GM10266 (cell line): ENCODE measurements at regions not wholly inside any gene's neighbourhood (a gene's known extent, or its start where the extent isn't known, plus 50 kb on each side); places are given as distances from the start of the nearest gene placed in this dataset.

Experiments
- DNase-seq: peaks from one replicate; pipeline ENCODE4 v3.0.0; 2012; ENCODE audit errors: extremely low spot score
- CTCF ChIP-seq: IDR thresholded peaks from 2 replicates; pipeline ENCODE4 v1.5.1; 2012; ENCODE audit warnings: mild to moderate bottlenecking, low read depth; ENCODE audit not compliant: control insufficient read depth, insufficient read depth; ENCODE audit errors: missing control alignments

DNA sequence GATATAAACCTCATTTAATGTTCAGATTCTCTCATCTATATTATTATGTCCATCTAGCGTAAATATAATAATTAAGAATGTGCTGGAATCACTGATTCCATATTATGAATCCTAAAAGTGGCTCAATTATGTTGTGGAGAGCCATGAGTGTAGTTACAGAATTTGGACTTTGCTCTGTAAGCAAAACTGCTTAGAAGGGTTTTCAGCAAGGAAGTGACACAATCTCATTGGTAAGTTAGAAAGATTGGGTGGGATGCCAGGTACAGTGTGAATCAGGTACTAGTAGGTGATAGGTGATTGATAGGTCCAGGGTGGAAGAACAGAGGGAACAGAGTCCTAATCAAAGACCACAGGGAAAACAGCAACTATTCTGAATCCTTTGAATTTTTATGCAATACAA, 74.9 kb upstream of the ABLIM1 start:
- TF ChIP-seq CTCF = no peak
- no peak for DNase-seq

- DNase-seq = no peak
- no peak for TF ChIP-seq CTCF
Measured at GRCh38 chr10:114735946-114736345, 77.9 kb upstream of the ABLIM1 start.

GRCh38 chr10:114743521-114744231, 77.9 kb upstream of the FHIP2A start:
- DNase-seq = no peak
- TF ChIP-seq CTCF = no peak

DNA sequence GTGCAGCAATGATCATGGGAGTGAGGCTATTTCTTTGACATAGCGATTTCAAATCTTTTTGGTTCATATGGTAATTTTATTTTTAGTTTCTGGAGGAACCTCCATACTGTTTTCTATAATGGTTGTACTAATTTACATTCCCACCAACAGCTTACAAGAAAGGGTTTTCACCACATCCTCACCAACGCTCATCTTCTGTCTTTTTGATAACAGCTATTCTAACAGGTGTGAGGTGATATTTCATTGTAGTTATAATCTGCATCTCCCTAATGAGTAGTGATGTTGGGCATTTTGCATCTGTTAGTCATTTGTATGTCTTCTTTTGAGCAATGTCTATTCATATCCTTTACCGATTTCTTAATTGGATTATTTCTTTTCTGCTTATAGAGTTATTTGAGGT, 75.0 kb upstream of the FHIP2A start:
- TF ChIP-seq CTCF = no peak

DNA sequence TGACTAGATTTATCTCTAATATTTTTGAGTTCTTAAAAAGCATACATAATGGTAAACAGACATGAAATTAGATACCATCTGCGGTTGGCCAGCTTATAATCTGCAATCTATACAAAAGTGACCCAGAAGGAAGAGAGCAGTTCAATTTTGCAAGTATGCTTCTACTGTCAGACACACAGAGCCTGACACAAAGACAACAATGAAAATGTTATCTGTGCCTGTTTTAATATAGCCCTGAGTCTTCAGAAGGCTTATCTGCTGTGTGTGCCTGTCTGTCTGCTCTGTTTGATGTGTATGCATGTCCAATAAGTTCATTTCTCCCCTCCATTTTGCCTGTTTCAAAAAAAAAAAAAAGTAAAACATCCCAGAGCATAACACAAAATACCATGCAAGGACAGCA, 73.3 kb upstream of the FHIP2A start:
- TF ChIP-seq CTCF = no peak

More for the DNA sequence above, 75.0 kb upstream of the FHIP2A start:
- DNase-seq = no peak

GRCh38 chr10:114749014-114749413, 72.6 kb upstream of the FHIP2A start:
- DNase-seq = no peak
- no peak for TF ChIP-seq CTCF

More for the DNA sequence above, 73.3 kb upstream of the FHIP2A start:
- no peak for DNase-seq

- TF ChIP-seq CTCF = no peak
- no peak for DNase-seq
Measured at GRCh38 chr10:114749510-114749909, 72.1 kb upstream of the FHIP2A start.
